ENCODE measurements at regions not wholly inside any gene's neighbourhood (a gene's known extent, or its start where the extent isn't known, plus 50 kb on each side); places are given as distances from the start of the nearest gene placed in this dataset.

DNA sequence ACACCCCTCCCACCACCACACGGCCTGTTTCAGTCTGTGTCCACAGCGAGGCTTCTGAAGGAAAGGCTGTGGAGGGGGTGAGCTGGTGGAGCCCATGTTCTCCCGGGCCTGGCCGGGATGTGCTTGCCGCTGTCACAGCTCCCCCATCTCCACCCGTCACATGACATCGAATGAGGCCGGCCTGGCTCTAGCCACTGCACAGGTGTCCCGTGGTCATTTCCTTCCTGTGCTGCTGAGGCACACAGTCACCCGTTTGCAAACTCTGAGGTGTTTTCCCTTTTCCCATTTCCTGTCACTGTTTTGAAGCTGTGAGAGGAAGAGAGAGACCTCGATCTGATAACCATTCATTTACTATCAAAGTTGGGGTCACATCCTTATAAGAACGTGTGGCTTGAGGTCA, 55.7 kb upstream of the CLDN5 start:
- ChIA-PET CTCF (no interaction called here), POLR2A (interaction anchor here (0.9 kb wide), 1 partner anchor 12 kb away, joined by 3 read pairs; no protein-coding TSS in a partner anchor)
- no peak for DNase-seq (ENCODE audit: extremely low spot score)
- no peak for TF ChIP-seq SP1 (IDR thresholded peaks at IDR 0.05)
- no peak for TF ChIP-seq NFRKB (IDR thresholded peaks at IDR 0.05)
- no peak for TF ChIP-seq FOXM1 (IDR thresholded peaks at IDR 0.05; ENCODE audit: borderline replicate concordance)
- TF ChIP-seq TARDBP (IDR thresholded peaks at IDR 0.05): no peak
- no peak for TF ChIP-seq FOXA1 (IDR thresholded peaks at IDR 0.05)
- TF ChIP-seq ARNT (IDR thresholded peaks at IDR 0.05): no peak

GRCh38 chr22:19580291-19580890, 56.2 kb upstream of the CLDN5 start:
- no peak for TF ChIP-seq FOXK2 (IDR thresholded peaks at IDR 0.05)
- TF ChIP-seq SUZ12 (IDR thresholded peaks at IDR 0.05): no peak
- no peak for TF ChIP-seq FOXA1 (IDR thresholded peaks at IDR 0.05)
- TF ChIP-seq CTBP1 (IDR thresholded peaks at IDR 0.05; ENCODE audit: borderline replicate concordance): no peak
- TF ChIP-seq, protein P1, sequence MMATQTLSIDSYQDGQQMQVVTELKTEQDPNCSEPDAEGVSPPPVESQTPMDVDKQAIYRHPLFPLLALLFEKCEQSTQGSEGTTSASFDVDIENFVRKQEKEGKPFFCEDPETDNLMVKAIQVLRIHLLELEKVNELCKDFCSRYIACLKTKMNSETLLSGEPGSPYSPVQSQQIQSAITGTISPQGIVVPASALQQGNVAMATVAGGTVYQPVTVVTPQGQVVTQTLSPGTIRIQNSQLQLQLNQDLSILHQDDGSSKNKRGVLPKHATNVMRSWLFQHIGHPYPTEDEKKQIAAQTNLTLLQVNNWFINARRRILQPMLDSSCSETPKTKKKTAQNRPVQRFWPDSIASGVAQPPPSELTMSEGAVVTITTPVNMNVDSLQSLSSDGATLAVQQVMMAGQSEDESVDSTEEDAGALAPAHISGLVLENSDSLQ (IDR thresholded peaks at IDR 0.05): no peak
- no peak for TF ChIP-seq ELF4 (IDR thresholded peaks at IDR 0.05)
- no peak for TF ChIP-seq NFRKB (IDR thresholded peaks at IDR 0.05)
- no peak for TF ChIP-seq HDGF (IDR thresholded peaks at IDR 0.05; ENCODE audit: borderline replicate concordance)
- TF ChIP-seq BHLHE40 (IDR thresholded peaks at IDR 0.05; ENCODE audit: borderline replicate concordance): no peak
- no peak for TF ChIP-seq L3MBTL2 (conservative IDR thresholded peaks at IDR 0.05)
- no peak for TF ChIP-seq SP1 (IDR thresholded peaks at IDR 0.05)
- TF ChIP-seq ZNF384 (IDR thresholded peaks at IDR 0.05): no peak
- no peak for TF ChIP-seq LEF1 (IDR thresholded peaks at IDR 0.05; ENCODE audit: borderline replicate concordance)
- no peak for TF ChIP-seq TARDBP (IDR thresholded peaks at IDR 0.05)
- TF ChIP-seq ARNT (IDR thresholded peaks at IDR 0.05): no peak
- ChIA-PET POLR2A (interaction anchor here (0.9 kb wide), 1 partner anchor 12 kb away, joined by 3 read pairs; no protein-coding TSS in a partner anchor), CTCF (no interaction called here)
- DNase-seq (ENCODE audit: extremely low spot score): no peak

DNA sequence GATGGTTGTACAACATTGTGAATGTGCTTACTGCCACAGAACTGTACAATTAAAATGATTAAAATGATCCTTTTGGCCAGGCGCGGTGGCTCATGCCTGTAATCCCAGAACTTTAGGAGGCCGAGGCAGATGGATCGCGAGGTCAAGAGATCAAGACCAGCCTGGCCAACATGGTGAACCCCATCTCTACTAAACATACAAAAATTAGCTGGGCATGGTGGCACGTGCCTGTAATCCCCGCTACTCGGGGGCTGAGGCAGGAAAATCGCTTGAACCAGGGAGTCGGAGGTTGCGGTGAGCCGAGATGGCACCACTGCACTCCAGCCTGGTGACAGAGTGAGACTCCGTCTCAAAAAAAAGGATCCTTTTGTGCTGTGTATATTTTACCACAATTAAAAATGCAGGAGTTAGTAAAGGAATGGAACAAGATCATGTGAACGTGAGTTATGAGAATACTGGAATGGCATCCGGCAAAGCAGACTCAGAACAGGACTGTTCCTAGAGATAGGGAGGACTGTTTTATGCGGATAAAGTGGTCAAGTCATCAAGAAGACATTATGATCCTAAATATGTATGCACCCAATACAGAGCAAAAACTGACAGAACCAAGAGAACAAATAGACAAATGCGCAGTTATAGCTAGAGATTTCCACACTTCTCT, 58.0 kb upstream of the CLDN5 start:
- ChIA-PET POLR2A (no interaction called here), CTCF (no interaction called here)
- TF ChIP-seq ARNT (IDR thresholded peaks at IDR 0.05) (no peak), FOXM1 (IDR thresholded peaks at IDR 0.05; ENCODE audit: borderline replicate concordance) (no peak)
- DNase-seq (ENCODE audit: extremely low spot score): no peak

DNA sequence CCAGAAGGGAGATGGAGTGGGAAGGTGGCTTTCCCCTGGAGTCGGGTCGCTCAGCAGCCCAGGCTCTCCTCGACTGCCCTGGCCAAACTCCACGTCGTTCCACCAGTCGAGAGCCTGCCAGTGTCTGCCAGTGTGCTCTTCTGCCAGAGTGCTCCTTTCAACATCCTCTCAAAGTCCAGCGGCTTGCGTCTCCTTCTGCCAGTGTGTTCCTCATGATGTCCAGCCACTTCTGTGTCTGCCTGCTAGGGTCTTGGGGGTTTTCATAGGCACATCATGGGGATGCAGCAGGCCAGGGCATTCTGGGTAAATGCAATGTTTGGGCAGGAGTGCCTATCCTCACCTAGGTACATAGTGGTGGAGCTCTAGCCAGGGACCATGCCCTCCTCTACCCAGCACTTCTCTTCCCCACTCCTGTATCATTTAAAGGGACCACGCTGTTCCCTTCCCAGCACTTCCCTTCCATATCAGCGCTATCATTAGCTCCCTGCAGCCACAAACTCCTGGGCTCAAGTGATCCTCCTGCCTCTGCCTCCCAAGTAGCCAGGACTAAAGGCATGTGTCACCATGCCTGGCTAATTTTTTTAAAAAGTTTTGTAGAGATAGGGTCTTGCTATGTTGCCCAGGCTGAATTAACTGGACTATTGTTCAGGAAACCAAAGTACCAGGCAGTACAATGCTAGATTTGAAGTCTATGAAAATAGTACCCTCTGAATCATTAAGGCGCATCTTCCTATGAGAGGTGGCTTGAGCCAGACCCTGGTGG, 62.9 kb upstream of the CLDN5 start:
- DNase-seq (ENCODE audit: extremely low spot score): no peak
- ChIA-PET POLR2A (no interaction called here), CTCF (no interaction called here)
- no peak for TF ChIP-seq BHLHE40 (IDR thresholded peaks at IDR 0.05; ENCODE audit: borderline replicate concordance)
- no peak for TF ChIP-seq ZNF384 (IDR thresholded peaks at IDR 0.05)
- no peak for TF ChIP-seq TARDBP (IDR thresholded peaks at IDR 0.05)
- TF ChIP-seq ELF4 (IDR thresholded peaks at IDR 0.05): no peak
- no peak for TF ChIP-seq SUZ12 (IDR thresholded peaks at IDR 0.05)
- no peak for TF ChIP-seq CTBP1 (IDR thresholded peaks at IDR 0.05; ENCODE audit: borderline replicate concordance)
- no peak for TF ChIP-seq LEF1 (IDR thresholded peaks at IDR 0.05; ENCODE audit: borderline replicate concordance)
- no peak for TF ChIP-seq FOXK2 (IDR thresholded peaks at IDR 0.05)
- TF ChIP-seq HDGF (IDR thresholded peaks at IDR 0.05; ENCODE audit: borderline replicate concordance): no peak
- TF ChIP-seq NFRKB (IDR thresholded peaks at IDR 0.05): no peak
- no peak for TF ChIP-seq FOXM1 (IDR thresholded peaks at IDR 0.05; ENCODE audit: borderline replicate concordance)
- TF ChIP-seq SP1 (IDR thresholded peaks at IDR 0.05): no peak
- no peak for TF ChIP-seq ARNT (IDR thresholded peaks at IDR 0.05)
- no peak for TF ChIP-seq FOXA1 (IDR thresholded peaks at IDR 0.05)
- TF ChIP-seq, protein P1 (IDR thresholded peaks at IDR 0.05): no peak
- TF ChIP-seq L3MBTL2 (conservative IDR thresholded peaks at IDR 0.05): no peak

DNA sequence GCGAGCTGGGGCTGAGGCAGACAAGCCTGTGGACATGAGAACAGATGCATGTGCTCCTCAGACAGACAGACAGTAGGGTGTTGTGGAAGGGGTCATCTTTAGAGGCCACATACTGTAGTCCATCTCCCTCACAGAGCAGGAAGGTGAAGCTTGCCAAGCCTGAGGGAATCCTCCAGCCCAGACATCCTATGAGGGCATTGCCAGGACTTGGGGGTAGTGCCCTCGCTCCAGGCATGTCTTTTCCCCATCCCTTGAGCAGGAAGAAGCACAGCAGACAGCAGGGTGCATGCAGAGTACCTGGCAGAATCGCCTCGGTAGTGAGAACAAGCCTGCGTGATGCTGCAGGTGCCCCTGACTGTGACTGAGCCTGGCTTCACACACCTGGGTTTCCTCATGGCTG, 66.5 kb upstream of the CLDN5 start:
- DNase-seq (ENCODE audit: extremely low spot score): no peak
- TF ChIP-seq NFRKB (IDR thresholded peaks at IDR 0.05) (no peak), FOXK2 (IDR thresholded peaks at IDR 0.05) (no peak), FOXM1 (IDR thresholded peaks at IDR 0.05; ENCODE audit: borderline replicate concordance) (no peak), ZNF384 (IDR thresholded peaks at IDR 0.05) (no peak), L3MBTL2 (conservative IDR thresholded peaks at IDR 0.05) (no peak), TARDBP (IDR thresholded peaks at IDR 0.05) (no peak), HDGF (IDR thresholded peaks at IDR 0.05; ENCODE audit: borderline replicate concordance) (no peak), ELF4 (IDR thresholded peaks at IDR 0.05) (no peak), CTBP1 (IDR thresholded peaks at IDR 0.05; ENCODE audit: borderline replicate concordance) (no peak), FOXA1 (IDR thresholded peaks at IDR 0.05) (no peak)
- TF ChIP-seq, protein P1 (IDR thresholded peaks at IDR 0.05): no peak
- CTCF ChIA-PET: no interaction called here
- POLR2A ChIA-PET: no interaction called here

GRCh38 chr22:19591568-19591967, 67.4 kb upstream of the CLDN5 start:
- TF ChIP-seq SUZ12 (IDR thresholded peaks at IDR 0.05) (no peak), NFRKB (IDR thresholded peaks at IDR 0.05) (no peak), FOXK2 (IDR thresholded peaks at IDR 0.05) (no peak), ZNF384 (IDR thresholded peaks at IDR 0.05) (no peak), TARDBP (IDR thresholded peaks at IDR 0.05) (no peak), ARNT (IDR thresholded peaks at IDR 0.05) (no peak), FOXM1 (IDR thresholded peaks at IDR 0.05; ENCODE audit: borderline replicate concordance) (no peak), CTBP1 (IDR thresholded peaks at IDR 0.05; ENCODE audit: borderline replicate concordance) (no peak), HDGF (IDR thresholded peaks at IDR 0.05; ENCODE audit: borderline replicate concordance) (no peak), BHLHE40 (IDR thresholded peaks at IDR 0.05; ENCODE audit: borderline replicate concordance) (no peak), ELF4 (IDR thresholded peaks at IDR 0.05) (no peak), L3MBTL2 (conservative IDR thresholded peaks at IDR 0.05) (no peak), LEF1 (IDR thresholded peaks at IDR 0.05; ENCODE audit: borderline replicate concordance) (no peak), SP1 (IDR thresholded peaks at IDR 0.05) (no peak), FOXA1 (IDR thresholded peaks at IDR 0.05) (no peak)
- TF ChIP-seq, protein P1 (IDR thresholded peaks at IDR 0.05): no peak
- no peak for DNase-seq (ENCODE audit: extremely low spot score)
- POLR2A ChIA-PET: no interaction called here
- CTCF ChIA-PET: no interaction called here

All from HEK293T (cell line).